Lower lobe of right lung (tissue), 2 donors: ENCODE measurements at regions not wholly inside any gene's neighbourhood (a gene's known extent, or its start where the extent isn't known, plus 50 kb on each side); places are given as distances from the start of the nearest gene placed in this dataset.

Experiments
- ATAC-seq, 2 donors: fragments of 200-7000 bp; cut with Tn5 transposase; one replicate each; pipeline ENCODE4 v1.9.1; 2020 to 2022; ENCODE audit warnings: mild to moderate bottlenecking in 2 of 2, moderate library complexity in 2 of 2
- DNase-seq: peaks from one replicate; pipeline ENCODE4 v3.0.0-alpha.2; 2020
- H3K27ac ChIP-seq: fragments of 200-600 bp; one replicate; pipeline ENCODE4 v1.8.0; 2022
- H3K27me3 ChIP-seq: fragments of 200-600 bp; one replicate; pipeline ENCODE4 v1.8.0; 2022; ENCODE audit warnings: low read depth
- H3K36me3 ChIP-seq: fragments of 200-600 bp; one replicate; pipeline ENCODE4 v1.8.0; 2022; ENCODE audit warnings: mild to moderate bottlenecking
- H3K4me1 ChIP-seq: fragments of 200-600 bp; one replicate; pipeline ENCODE4 v1.8.0; 2022
- H3K4me3 ChIP-seq: fragments of 200-600 bp; one replicate; pipeline ENCODE4 v1.8.0; 2022; ENCODE audit warnings: mild to moderate bottlenecking
- H3K9me3 ChIP-seq: fragments of 200-600 bp; one replicate; pipeline ENCODE4 v1.8.0; 2022
- intact Hi-C: fragments of 100-400 bp; cut with DNase I; formaldehyde crosslinking; loops from one replicate; pipeline ENCODE4 v1.11.0; 2022
- TF ChIP-seq, protein P1 (sequence below): fragments of 200-600 bp; IDR thresholded peaks from one replicate; pipeline ENCODE4 v1.8.0; 2022; ENCODE audit warnings: antibody characterized with exemption, mild to moderate bottlenecking
- donor health status: DM: no; HTN: yes; CAD: no; lungs with severe emphysema.

DNA sequence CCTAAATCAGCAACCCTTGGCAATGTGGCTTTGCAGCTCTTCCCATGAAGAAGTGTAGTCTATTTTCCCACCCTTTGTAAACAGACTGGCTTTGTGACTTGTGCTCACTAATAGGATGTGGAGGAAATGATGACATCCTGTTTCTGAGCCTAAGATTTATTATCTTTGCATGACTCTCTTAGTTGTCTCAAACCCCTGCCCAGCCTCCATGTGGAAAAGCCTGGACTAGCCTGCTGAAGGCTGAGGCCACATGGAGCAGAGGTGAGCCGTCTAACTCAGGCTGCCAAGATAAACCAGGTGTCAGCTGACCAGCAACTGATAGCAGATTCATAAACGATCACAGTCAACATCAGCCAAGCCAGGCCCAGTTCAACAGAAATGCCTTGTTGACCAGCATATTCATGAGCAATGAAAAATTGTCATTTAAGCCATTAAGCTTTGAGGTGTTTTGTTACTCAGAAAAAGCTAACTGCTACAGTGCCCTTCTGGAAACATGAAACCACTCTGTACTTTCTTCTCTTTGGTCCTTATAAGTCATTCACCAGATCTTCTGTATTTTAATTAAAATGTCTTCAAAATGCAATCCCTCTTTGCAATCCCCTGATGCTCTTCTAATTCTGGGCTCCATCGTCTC, 586.3 kb upstream of the ANKRD30A start:
- H3K9me3 ChIP-seq: no peaks in the 10 kb centered on the region
- peaks cover 3% of the 10 kb centered on the region for H3K4me1 ChIP-seq
- no peaks in the 10 kb centered on the region for H3K36me3 ChIP-seq
- intact Hi-C loops: no loop called here
- no peak overlapping the region for H3K27ac ChIP-seq
- TF ChIP-seq, protein P1, sequence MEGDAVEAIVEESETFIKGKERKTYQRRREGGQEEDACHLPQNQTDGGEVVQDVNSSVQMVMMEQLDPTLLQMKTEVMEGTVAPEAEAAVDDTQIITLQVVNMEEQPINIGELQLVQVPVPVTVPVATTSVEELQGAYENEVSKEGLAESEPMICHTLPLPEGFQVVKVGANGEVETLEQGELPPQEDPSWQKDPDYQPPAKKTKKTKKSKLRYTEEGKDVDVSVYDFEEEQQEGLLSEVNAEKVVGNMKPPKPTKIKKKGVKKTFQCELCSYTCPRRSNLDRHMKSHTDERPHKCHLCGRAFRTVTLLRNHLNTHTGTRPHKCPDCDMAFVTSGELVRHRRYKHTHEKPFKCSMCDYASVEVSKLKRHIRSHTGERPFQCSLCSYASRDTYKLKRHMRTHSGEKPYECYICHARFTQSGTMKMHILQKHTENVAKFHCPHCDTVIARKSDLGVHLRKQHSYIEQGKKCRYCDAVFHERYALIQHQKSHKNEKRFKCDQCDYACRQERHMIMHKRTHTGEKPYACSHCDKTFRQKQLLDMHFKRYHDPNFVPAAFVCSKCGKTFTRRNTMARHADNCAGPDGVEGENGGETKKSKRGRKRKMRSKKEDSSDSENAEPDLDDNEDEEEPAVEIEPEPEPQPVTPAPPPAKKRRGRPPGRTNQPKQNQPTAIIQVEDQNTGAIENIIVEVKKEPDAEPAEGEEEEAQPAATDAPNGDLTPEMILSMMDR: peak; percentile 10
- DNase-seq (no peak), ATAC-seq (no peak)
- no peak overlapping the region for H3K4me3 ChIP-seq
- no peaks in the 10 kb centered on the region for H3K27me3 ChIP-seq

DNA sequence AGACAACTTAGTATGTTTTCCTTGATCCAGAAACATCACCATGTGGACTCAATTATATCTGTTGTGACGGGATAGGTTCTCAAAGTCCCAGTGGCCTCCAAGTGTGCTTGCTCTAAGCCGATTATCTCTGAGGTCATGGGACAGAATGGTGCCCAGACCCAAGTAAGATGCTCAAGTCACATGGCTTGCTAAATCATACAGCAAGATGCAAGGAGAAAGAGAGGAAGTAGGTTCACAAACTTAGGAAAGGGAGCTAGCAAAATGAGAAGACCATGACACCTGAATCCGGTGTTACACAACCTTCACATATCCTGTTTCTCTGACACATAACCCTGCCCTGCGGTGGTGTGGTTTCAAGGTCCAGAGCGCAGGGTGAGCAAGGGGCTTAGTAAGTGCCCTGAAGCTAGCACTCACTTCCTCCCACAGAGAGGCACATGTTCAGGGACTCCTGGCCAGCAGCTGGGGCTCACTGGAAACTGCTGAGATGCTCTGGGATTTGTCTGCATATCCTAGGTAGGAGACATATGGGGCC, 590.9 kb upstream of the ANKRD30A start:
- Histone ChIP-seq H3K4me3 (no peak overlapping the region), H3K4me1 (peaks cover 3% of the 10 kb centered on the region), H3K36me3 (no peaks in the 10 kb centered on the region), H3K27me3 (no peaks in the 10 kb centered on the region), H3K9me3 (peaks cover 8% of the 10 kb centered on the region), H3K27ac (no peak overlapping the region)
- intact Hi-C loops: no loop called here
- TF ChIP-seq, protein P1: no peak
- DNase-seq: no peak
- no peak for ATAC-seq

DNA sequence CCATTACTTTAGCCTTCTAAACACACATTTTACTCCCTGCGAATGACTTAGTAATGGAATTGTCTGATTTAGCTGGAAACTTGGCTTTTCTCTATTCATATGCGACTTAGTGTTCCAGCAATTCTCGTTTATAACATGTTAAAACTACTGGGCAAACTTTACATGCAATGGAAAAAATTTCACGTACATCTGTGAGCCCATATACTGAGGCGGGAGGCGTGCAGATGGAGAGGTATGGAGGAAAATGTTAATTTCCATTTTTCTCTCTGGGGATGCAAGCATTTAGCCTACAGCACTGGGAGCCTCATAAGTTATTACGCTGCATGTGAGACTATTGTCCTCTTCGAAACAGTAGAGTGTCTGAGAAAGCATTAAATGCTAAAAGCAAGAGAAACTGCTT, 591.5 kb upstream of the ANKRD30A start:
- Histone ChIP-seq H3K4me1 (no peaks in the 10 kb centered on the region), H3K27ac (no peak overlapping the region), H3K4me3 (no peak overlapping the region), H3K36me3 (no peaks in the 10 kb centered on the region), H3K9me3 (peaks cover 13% of the 10 kb centered on the region), H3K27me3 (no peaks in the 10 kb centered on the region)
- ATAC-seq: no peak
- DNase-seq: no peak
- intact Hi-C loops: no loop called here
- TF ChIP-seq, protein P1: no peak

DNA sequence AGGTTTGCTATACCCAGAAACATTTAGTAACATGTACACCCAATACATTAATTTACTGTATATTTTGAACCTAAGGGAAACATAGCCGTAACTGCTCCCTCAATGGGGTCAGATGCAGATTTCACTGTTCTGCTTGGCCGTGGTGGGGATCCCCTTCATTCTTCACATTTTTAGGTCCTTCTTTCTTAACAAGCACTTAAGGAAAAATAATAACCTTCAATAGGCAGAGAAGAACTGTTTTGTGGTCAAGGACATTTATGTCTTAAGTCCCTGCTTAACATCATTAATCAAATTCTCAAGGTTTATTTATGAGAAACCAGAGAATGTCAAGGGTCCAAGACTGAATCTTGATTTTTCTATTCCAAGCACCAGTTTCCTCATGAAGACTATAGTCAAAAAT, 592.1 kb upstream of the ANKRD30A start:
- Histone ChIP-seq H3K27me3 (no peaks in the 10 kb centered on the region), H3K9me3 (peaks cover 13% of the 10 kb centered on the region), H3K27ac (no peak overlapping the region), H3K36me3 (no peaks in the 10 kb centered on the region), H3K4me1 (no peaks in the 10 kb centered on the region), H3K4me3 (no peak overlapping the region)
- intact Hi-C loops: no loop called here
- no peak for ATAC-seq
- no peak for DNase-seq
- TF ChIP-seq, protein P1: no peak

DNA sequence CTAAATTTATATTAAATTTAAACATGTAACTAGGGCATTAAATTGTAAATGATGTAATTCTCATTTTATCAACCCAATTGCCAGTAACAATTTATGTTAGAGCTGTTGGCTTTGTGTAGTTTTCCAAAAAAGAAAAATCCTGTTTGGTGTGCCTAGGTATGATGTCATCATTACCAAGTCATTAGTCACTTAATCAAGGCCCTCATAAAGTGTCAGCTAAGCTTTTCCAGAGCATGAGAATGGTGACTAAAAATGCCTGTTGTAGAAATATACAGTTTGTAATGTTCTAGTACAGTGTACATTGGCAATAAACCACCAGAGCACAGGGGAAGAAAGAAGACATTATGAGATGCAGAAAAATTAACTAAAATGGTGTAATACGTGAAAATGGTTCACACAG, 593.8 kb upstream of the ANKRD30A start:
- H3K36me3 ChIP-seq: no peaks in the 10 kb centered on the region
- no peaks in the 10 kb centered on the region for H3K27me3 ChIP-seq
- H3K4me3 ChIP-seq: no peak overlapping the region
- H3K27ac ChIP-seq: no peak overlapping the region
- no peaks in the 10 kb centered on the region for H3K4me1 ChIP-seq
- peaks cover 13% of the 10 kb centered on the region for H3K9me3 ChIP-seq
- TF ChIP-seq, protein P1: no peak
- DNase-seq (no peak), ATAC-seq (no peak)
- intact Hi-C loops: no loop called here
